ENCODE measurements at regions not wholly inside any gene's neighbourhood (a gene's known extent, or its start where the extent isn't known, plus 50 kb on each side); places are given as distances from the start of the nearest gene placed in this dataset.

DNA sequence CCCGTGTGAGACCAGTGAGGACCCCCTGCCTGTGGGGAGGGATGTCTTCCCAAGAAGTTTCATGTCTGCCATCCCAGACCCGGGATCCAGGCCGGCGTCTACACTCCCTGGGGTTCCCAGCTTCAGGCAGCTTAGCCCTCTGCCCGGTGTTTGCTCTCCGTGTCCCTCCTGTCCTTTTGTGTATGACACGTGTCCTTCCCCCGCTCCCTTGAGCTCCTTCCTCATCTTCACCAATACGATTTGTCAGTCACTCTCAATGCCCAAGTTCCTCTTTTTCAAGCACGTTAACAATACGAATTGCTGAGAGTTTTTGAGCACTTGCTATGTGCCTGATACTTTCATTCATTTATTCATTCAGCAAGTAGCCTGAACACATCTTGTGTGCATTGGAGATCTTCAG lies 115.6 kb upstream of the PTPN1 start:
- no peak for DNase-seq

DNA sequence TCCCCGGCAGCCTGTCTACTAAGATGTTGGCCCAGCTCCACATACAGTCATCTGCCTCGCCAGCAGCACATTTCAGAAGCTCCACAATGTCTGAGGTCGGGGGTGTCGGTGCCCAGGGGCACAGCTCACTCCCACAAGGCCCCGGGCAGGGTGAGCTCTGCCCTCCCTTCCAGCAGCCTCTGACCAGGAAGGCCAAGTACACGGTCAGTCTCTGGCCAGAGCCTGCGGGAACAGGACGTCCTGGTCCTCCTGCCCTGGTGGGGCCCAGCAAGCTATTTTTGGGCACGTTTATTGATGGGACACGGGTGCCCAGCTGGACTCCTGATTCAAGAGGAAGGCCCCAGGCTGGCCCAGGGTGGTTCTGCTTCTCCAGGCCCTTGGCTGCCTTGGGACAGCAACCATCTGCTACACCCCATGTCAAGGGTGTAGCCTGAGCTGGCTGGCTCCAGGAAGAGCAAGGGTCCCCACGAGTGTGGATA lies 114.9 kb upstream of the PTPN1 start:
- DNase-seq = peak; percentile 19

DNA sequence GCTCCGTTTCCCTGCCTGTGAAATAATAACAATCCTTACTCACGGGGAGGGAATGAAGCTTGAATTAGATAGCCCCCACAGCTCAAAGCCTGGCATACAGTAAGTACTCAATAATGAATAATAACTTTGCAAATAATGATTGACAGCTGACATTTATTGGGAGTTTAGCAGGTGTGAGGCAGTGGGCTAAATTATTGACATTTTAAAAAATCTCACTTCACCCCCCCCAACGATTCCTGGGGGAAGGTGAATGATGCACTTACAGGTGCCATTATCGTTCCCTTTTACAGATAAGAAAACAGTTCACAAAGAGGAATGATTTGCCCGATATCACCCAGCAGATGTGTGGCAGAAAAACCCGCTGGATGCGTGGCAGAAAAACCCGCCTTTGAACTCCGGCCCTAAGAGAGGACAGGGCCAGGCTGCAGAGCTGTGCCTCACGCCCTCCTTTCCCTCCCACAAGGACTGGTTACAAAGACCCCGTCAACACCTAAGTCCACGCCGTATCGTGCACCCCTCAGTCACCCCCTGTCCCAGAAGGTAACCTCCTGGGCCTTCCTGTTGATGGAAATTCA lies 114.2 kb upstream of the PTPN1 start:
- no peak for DNase-seq

GRCh38 chr20:50396623-50397022 lies 113.6 kb upstream of the PTPN1 start:
- no peak for DNase-seq

DNA sequence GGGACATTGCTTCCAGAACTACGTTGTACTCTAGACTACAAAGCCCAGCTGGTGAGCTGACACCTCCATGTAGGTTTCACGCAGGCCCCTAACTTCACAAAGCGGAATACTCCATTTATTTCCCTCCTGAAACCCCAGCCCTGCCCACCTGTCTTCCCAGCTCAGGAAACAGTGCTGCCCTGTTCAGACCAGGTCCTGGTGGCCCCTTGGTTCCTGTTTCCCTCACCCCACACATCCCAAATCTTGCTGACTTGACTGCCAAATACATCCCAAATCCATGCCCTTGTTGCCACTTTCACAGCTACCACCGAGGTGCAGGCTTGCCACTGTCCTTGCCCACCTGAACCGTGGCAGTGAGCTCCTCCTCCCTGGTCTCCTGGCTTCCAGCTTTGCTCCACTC lies 113.1 kb upstream of the PTPN1 start:
- DNase-seq = no peak

DNA sequence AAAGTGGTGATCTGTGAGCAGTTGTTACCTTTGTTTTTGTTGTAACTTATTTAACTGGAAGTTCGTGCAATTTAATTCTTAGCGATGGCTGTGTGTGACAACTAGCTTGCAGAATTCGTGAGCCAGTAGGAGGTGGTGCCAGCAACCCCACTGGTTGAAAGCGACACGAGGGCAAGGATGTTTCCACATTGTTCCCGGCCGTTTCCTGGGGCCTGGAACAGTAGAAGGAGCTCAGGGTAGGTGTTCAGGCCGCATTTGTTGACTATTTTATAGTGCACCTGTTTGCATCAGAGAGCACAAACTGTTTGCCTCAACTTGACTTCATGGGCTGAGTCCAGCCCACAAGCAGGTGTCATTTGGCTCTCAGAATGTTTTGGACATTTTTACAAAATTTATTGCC lies 112.1 kb upstream of the PTPN1 start:
- no peak for DNase-seq

DNA sequence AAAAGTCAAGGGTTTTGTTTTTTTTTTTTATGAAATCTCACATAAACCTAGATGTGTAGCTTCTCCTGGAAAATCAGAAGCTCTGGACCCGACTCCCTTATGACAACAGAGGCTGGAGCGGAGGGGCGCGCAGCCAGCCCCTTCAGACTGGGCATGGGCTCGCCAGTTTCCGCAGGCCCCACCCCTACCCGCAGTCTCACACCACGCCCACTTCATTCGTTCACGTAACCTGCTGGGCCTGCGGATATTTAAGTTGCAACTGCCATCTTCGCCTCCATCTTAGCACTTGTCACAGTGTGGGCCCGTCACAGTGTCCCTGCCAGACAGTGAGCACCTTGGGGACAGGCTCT lies 111.7 kb upstream of the PTPN1 start:
- no peak for DNase-seq

DNA sequence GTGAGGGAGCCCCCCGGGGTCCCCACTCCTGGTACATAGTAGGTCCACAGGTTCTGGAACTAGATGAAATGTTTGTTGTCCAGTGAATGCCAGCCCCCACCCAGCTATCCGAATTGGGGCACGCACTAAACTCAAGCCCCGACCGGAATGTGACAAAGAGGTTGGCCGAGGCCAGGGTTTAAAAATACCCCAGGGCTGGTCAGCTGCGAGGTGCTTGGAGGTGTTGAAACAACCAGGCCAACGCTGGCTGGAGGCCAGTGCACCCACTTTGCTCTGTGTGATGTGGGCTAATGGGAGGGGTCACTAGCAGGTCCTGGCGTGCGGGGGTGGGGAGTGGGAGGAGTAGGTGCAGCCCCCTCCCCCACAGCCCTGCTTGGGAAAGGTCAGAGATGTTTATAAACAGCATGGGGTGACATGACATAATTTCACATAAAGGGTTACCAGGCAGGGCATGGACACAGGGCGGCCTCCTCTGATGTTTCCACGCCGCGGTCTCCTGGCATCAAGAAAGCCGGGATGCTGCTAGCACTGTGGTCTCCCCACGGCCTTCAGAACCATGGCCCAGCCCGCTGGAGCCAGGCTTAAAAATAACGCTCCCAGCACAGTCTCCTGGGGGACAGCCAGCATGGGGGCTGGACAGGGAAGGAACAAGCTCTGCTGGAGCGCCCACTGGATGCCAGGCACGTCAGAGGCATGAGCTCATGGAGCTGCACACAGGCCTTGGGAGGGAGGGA lies 111.2 kb upstream of the PTPN1 start:
- no peak for DNase-seq

DNA sequence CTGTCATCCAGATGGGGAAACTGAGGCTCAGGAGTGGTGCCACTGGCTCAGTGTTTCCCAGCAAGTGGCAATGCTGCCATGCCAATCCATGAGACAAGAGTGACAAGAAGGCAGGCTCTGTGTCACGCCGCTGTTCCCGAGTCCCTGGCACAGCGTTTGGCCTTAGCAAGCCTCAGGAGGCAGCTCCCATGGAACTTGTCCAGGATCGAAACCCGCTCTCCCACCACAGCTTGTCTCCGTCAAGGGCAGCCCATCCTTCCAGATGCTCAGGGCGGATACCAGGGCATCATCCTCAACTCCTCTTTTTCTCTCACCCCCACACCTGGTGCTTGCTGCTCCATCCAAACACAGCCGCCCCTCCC lies 110.6 kb upstream of the PTPN1 start:
- no peak for DNase-seq

GRCh38 chr20:50399917-50400704 lies 110.1 kb upstream of the PTPN1 start:
- no peak for DNase-seq

- DNase-seq = no peak
Observed at GRCh38 chr20:50400705-50401586, 109.2 kb upstream of the PTPN1 start.

DNA sequence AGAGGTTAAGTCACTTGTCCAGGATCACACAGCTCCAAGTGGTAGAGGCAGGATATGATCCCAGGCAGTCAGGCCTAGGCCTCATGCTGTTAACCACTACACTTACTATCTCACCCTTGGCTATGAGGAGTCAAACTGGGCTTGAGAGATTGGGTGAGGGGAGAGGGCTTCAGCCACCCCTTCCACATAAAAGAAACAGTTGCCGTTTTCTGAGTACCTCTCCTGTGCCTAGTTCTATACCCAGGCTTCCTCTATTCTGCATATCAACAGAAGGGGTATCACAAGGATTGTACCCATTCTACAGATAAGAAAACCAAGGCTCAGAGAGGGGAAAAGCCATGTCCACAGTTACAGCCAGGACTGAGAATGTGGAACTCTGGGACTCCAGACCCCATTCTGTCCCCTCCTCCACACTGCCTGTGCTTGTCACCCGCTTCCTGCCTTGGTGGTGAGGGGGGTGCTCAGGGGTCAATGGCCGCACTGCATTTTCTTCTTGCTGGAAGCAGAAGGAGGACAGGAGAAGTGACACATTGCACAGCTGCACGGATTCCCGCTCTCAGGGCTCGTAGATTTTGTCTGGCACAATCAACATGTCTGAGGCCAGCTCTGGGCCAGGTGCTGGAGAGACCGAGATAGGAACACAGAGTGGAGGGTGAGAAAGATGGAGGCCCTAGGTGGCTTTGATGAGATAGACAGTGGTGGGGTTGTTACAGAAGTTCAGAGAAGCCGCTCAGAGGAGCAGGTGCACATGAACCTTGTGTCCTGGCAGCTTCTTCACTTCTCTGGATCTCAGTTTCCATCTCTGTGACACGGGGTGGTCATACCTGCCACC lies 108.4 kb upstream of the PTPN1 start:
- no peak for DNase-seq

GRCh38 chr20:50403565-50404418 lies 106.4 kb upstream of the PTPN1 start:
- no peak for DNase-seq

DNA sequence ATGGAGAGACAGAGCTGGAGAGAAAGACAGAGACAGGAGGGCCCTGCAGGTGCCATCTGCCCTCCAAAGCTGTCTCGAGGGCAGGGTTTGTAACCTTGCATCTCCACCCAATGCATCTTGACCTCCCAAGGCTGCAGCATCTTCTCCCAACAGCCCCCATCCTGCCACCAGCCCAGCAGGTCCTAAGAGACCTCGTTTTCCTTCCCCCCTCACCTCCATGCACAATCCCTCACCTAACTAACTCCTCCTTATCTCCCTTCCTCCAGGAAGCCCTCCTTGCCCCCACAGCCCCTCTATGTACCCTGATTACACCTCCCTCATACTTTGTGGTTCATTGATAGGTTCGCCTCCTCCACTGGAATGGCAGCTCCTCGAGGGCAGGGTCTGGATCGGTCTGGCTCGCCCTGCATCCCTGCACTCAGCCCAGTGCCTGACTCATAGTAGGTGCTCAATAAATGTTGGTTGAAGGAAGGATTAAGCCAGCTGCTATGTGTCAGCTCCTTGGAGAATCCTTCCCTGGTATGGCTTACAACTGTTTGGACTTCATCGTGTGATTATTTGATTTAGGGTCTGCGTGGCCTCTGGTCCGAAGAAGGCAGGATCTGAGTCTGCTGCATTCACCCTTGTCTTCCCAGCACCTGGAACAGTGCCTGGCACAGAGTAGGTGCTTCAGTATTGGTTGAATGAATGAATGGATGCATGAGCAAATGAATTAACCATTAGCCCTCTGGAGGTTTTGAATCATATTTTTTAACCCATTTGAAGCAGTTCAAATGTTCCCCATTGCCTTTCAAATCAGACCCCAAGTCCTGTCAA lies 105.6 kb upstream of the PTPN1 start:
- DNase-seq = no peak

DNA sequence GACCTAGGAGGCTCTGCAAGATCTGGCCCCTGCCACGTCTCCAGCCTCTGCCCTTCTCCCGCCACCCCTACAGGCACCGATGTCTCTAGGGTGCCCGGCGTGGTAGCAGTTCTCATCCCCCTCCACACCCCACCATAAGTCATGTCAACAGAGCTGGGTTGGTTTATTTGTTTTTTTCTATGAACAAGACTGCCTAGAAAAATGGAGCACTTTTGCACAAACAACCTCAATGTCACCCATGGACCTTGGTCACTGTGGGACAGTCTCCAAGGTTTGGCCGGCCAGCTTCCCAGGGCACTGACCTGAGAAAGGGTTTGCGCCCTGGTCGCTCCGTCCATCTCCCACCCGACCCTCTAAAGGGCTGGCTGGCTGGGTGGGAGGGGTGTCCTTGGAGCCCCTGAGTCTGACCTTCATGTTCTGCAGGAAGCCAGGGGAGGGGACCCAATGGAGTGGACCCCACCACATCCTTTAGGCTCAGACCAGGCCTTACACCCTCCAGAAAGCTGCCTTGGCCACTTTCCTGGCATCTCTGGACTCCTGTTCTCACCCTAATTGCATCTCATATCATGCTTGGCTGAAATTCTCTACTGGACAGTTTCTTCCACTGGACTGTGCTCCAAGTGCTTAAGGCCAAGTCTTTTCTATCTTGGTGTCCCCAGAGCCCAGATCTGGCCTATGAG lies 104.8 kb upstream of the PTPN1 start:
- no peak for DNase-seq

GRCh38 chr20:50405915-50406609 lies 104.1 kb upstream of the PTPN1 start:
- no peak for DNase-seq

GRCh38 chr20:50406610-50407136 lies 103.5 kb upstream of the PTPN1 start:
- no peak for DNase-seq
